ENCODE measurements at regions not wholly inside any gene's neighbourhood (a gene's known extent, or its start where the extent isn't known, plus 50 kb on each side); places are given as distances from the start of the nearest gene placed in this dataset.
A peak's percentile ranks its signal among the peaks of the same experiment; 100 is the strongest.

GRCh38 chr1:67582625-67583461, 102.2 kb upstream of the GADD45A start:
- ATAC-seq, result no peak
- Histone ChIP-seq H3K9me3 (no peaks in the 10 kb centered on the region), H3K4me1 (peaks cover 10% of the 10 kb centered on the region), H3K36me3 (no peaks in the 10 kb centered on the region), H3K27ac (no peak overlapping the region), H3K4me3 (no peak overlapping the region), H3K27me3 (ENCODE audit: low read depth) (no peaks in the 10 kb centered on the region)
- no peak for DNase-seq
- intact Hi-C loops (cut with DNase I), result no loop called here
- no peak for TF ChIP-seq CTCF (IDR thresholded peaks at IDR 0.05)

DNA sequence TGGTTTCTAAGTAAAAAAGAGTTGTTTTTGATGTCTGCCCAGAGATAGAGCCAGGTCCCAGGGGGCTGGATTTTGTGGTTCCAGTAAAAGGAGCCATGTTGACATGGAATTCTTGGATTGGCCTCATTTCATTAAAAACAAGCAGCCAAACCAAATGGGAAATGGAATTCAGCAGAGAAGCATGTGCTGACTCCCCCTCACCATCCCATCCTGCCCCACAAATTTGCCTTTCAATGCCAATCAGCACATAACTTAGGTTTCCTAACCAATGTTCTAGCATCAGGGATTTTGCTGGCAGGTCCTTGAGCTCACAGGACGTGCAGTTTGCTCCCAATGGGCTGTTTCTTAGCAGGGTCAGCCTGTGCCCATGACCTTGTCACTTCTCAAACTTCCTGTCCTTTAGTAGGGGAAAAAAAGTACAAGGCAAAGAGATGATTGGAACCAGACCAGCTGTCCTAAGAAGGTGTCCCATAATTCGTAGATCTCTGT, 101.5 kb upstream of the GADD45A start:
- no peak overlapping the region for H3K27ac ChIP-seq
- intact Hi-C loops (cut with DNase I), result no loop called here

GRCh38 chr1:67584938-67585337, 100.1 kb upstream of the GADD45A start:
- Histone ChIP-seq H3K27ac (no peak overlapping the region), H3K9me3 (no peaks in the 10 kb centered on the region), H3K36me3 (no peaks in the 10 kb centered on the region), H3K4me3 (no peak overlapping the region), H3K27me3 (ENCODE audit: low read depth) (no peaks in the 10 kb centered on the region), H3K4me1 (peaks cover 19% of the 10 kb centered on the region)
- ATAC-seq (no peak), DNase-seq (no peak)
- intact Hi-C loops (cut with DNase I), result no loop called here
- TF ChIP-seq CTCF (IDR thresholded peaks at IDR 0.05), result no peak

More for the DNA sequence above, 101.5 kb upstream of the GADD45A start:
- no peaks in the 10 kb centered on the region for H3K27me3 ChIP-seq (ENCODE audit: low read depth)
- no peaks in the 10 kb centered on the region for H3K9me3 ChIP-seq
- DNase-seq (no peak), ATAC-seq (no peak)
- TF ChIP-seq CTCF (IDR thresholded peaks at IDR 0.05), result no peak
- H3K4me3 ChIP-seq, result no peak overlapping the region
- no peaks in the 10 kb centered on the region for H3K36me3 ChIP-seq
- peaks cover 16% of the 10 kb centered on the region for H3K4me1 ChIP-seq

GRCh38 chr1:67586596-67586995, 98.4 kb upstream of the GADD45A start:
- Histone ChIP-seq H3K9me3 (no peaks in the 10 kb centered on the region), H3K27me3 (ENCODE audit: low read depth) (no peaks in the 10 kb centered on the region), H3K36me3 (no peaks in the 10 kb centered on the region), H3K4me3 (no peak overlapping the region), H3K27ac (no peak overlapping the region), H3K4me1 (peaks cover 27% of the 10 kb centered on the region)
- no peak for TF ChIP-seq CTCF (IDR thresholded peaks at IDR 0.05)
- intact Hi-C loops (cut with DNase I), result no loop called here
- ATAC-seq (no peak), DNase-seq (no peak)

DNA sequence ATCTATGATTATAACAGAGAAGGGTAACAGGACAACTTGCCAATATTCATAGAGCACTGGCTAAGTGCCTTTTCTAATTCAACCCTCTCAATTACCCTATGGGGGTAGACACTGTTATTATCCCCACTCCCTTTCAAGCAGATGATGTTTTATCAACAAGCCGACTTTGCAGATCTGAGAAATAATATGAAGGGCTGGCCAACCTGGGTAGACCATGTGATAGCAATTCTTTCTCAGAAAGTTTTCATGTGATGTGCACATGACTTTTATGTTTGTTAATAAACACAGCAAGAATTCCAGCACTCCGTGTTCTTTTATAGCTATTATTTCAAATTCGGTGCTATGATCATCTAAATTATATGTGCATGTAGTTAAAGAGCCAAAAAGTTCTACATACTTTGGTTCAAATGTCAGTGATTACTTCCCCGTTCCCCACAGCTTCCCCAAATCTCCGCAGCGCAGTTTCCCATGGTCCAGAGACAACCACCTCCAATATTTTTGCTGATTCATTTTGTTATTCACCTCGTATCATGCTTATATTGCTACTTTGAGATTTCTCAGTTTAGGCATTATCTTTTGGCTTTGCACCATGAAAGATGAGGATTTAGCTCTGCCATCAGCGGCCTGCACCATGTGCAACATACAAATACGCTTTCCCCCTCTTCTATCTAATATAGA, 96.7 kb upstream of the GADD45A start:
- DNase-seq (no peak), ATAC-seq (no peak)
- Histone ChIP-seq H3K9me3 (no peaks in the 10 kb centered on the region), H3K4me1 (peaks cover 21% of the 10 kb centered on the region), H3K27ac (peak overlapping the region; percentile 4), H3K27me3 (ENCODE audit: low read depth) (no peaks in the 10 kb centered on the region), H3K36me3 (no peaks in the 10 kb centered on the region), H3K4me3 (no peak overlapping the region)
- intact Hi-C loops (cut with DNase I), result no loop called here
- no peak for TF ChIP-seq CTCF (IDR thresholded peaks at IDR 0.05)

Data from lower lobe of right lung (tissue), 2 donors.